BJ (cell line): ENCODE measurements at regions not wholly inside any gene's neighbourhood (a gene's known extent, or its start where the extent isn't known, plus 50 kb on each side); places are given as distances from the start of the nearest gene placed in this dataset.

Experiments
- CTCF ChIA-PET: fragments of 350-600 bp; formaldehyde crosslinking; extraction: SDS; loops from one replicate; lab custom pipeline; 2021; ENCODE audit warnings: antibody characterized with exemption, inconsistent platforms; lab: Yijun Ruan, JAX
- POLR2A ChIA-PET: fragments of 300-600 bp; sonication (Branson Sonifier 250); formaldehyde crosslinking; extraction: SDS; loops from one replicate; lab custom pipeline; 2021; ENCODE audit warnings: antibody characterized with exemption; lab: Charles Lee
- DNase-seq: peaks from one replicate; pipeline ENCODE4 v3.0.0-alpha.2; 2011; ENCODE audit warnings: low read depth
- H3K27me3 ChIP-seq: 2 replicates; pipeline ENCODE4 v1.6.0; 2011; ENCODE audit warnings: low read length; ENCODE audit not compliant: control insufficient read depth, insufficient read depth
- H3K36me3 ChIP-seq: 2 replicates; pipeline ENCODE4 v1.5.1; 2011; ENCODE audit warnings: low read length; ENCODE audit not compliant: control insufficient read depth, insufficient read depth
- H3K4me3 ChIP-seq: 2 replicates; pipeline ENCODE4 v1.5.1; 2011; ENCODE audit warnings: low read depth, mild to moderate bottlenecking, control low read depth, low read length
- CTCF ChIP-seq: IDR thresholded peaks from 2 replicates; pipeline ENCODE4 v1.5.1; 2011; ENCODE audit warnings: low read depth, mild to moderate bottlenecking, control low read depth, inconsistent platforms, low read length, moderate library complexity; ENCODE audit not compliant: insufficient read depth

GRCh38 chr7:52270301-52270700 lies 765.1 kb upstream of the POM121L12 start:
- no peak for DNase-seq
- no peaks in the 10 kb centered on the region for H3K36me3 ChIP-seq
- no peak overlapping the region for H3K4me3 ChIP-seq
- H3K27me3 ChIP-seq: no peaks in the 10 kb centered on the region
- POLR2A ChIA-PET: no interaction called here
- CTCF ChIA-PET: interaction anchor here (1.2 kb wide), 1 partner anchor 13 kb away, joined by 3 read pairs; no protein-coding TSS in a partner anchor
- no peak for TF ChIP-seq CTCF

GRCh38 chr7:52269669-52270068 lies 765.8 kb upstream of the POM121L12 start:
- H3K4me3 ChIP-seq: no peak overlapping the region
- H3K36me3 ChIP-seq: no peaks in the 10 kb centered on the region
- TF ChIP-seq CTCF: no peak
- ChIA-PET POLR2A (no interaction called here), CTCF (no interaction called here)
- H3K27me3 ChIP-seq: no peaks in the 10 kb centered on the region
- DNase-seq: no peak

GRCh38 chr7:52261057-52261456 lies 774.4 kb upstream of the POM121L12 start:
- CTCF ChIA-PET: interaction anchor here (0.7 kb wide), 1 partner anchor 166 kb away, joined by 3 read pairs; no protein-coding TSS in a partner anchor
- TF ChIP-seq CTCF: no peak
- Histone ChIP-seq H3K4me3 (no peak overlapping the region), H3K27me3 (no peaks in the 10 kb centered on the region), H3K36me3 (no peaks in the 10 kb centered on the region)
- POLR2A ChIA-PET: no interaction called here
- no peak for DNase-seq

- ChIA-PET POLR2A (no interaction called here), CTCF (no interaction called here)
- H3K4me3 ChIP-seq: no peak overlapping the region
- no peak for TF ChIP-seq CTCF
- H3K27me3 ChIP-seq: no peaks in the 10 kb centered on the region
- DNase-seq: no peak
- no peaks in the 10 kb centered on the region for H3K36me3 ChIP-seq
These were observed 775.3 kb upstream of the POM121L12 start for GRCh38 chr7:52260046-52260665.

- DNase-seq: no peak
- H3K36me3 ChIP-seq: no peaks in the 10 kb centered on the region
- no peak for TF ChIP-seq CTCF
- H3K27me3 ChIP-seq: no peaks in the 10 kb centered on the region
- no peak overlapping the region for H3K4me3 ChIP-seq
- POLR2A ChIA-PET: no interaction called here
- CTCF ChIA-PET: no interaction called here
These were observed 777.5 kb upstream of the POM121L12 start for GRCh38 chr7:52257890-52258289.
